ENCODE measurements at regions not wholly inside any gene's neighbourhood (a gene's known extent, or its start where the extent isn't known, plus 50 kb on each side); places are given as distances from the start of the nearest gene placed in this dataset.
"Not testable (repeated sequence)": the region's sequence is repeated elsewhere in the genome, so short reads cannot be mapped to it uniquely, and the experiment has no call there.

DNA sequence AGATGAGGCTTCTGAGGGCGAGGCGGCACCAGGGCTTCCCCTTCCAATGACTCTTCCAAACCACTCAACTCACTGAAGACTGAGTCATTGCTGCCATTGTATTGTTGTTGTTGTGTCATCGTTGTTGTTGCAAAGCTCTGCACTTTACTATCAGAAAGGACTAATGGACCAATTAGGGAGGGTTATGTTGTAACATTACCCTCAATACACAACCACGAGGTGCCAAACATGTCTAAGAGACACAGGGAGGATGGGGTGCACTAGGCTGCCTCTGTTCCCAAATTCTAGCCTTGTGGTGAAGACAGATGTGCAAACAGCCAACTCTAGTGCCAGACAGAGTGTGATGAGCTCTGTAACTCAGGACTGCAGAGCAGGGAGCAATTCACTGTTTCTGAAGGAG, 1075.2 kb downstream of the UQCRFS1 start:
- Mint-ChIP-seq H3K4me1 (no peaks in the 10 kb centered on the region), H3K36me3 (no peaks in the 10 kb centered on the region), H3K4me3 (no peak overlapping the region), H3K27me3 (ENCODE audit: low read depth in 3 of 3) (peaks cover 2 to 7% (median 2%) of the 10 kb centered on the region in 3 donors), H3K27ac (no peak overlapping the region), H3K9me3 (peaks cover 0 to 5% (median 1%) of the 10 kb centered on the region in 6 donors)
- no peak for DNase-seq

DNA sequence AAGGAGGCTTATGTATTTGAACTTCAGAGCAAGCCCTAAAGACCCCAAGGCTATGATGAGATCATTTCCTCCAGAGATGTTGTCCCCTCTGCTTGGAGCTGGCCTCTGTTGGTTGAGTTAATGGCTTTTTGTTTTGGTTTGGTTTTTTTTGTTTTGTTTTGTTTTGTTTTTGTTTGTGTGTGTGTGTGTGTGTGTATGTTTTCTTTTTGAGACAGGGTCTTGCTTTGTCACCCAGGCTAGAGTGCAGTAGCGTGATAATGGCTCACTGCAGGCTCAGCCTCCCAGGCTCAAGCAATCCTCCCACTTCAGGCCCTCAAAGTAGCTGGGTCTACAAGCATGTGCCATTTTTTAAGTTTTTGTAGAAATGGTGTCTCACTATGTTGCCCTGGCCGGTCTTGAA, 1076.2 kb downstream of the UQCRFS1 start:
- H3K4me1 Mint-ChIP-seq: no peaks in the 10 kb centered on the region
- DNase-seq: no peak
- no peak overlapping the region for H3K4me3 Mint-ChIP-seq
- H3K36me3 Mint-ChIP-seq: no peaks in the 10 kb centered on the region
- H3K27ac Mint-ChIP-seq: no peak overlapping the region
- H3K27me3 Mint-ChIP-seq (ENCODE audit: low read depth in 3 of 3): peaks cover 2 to 6% (median 4%) of the 10 kb centered on the region in 3 donors
- peaks cover 0 to 5% (median 1%) of the 10 kb centered on the region in 6 donors for H3K9me3 Mint-ChIP-seq

DNA sequence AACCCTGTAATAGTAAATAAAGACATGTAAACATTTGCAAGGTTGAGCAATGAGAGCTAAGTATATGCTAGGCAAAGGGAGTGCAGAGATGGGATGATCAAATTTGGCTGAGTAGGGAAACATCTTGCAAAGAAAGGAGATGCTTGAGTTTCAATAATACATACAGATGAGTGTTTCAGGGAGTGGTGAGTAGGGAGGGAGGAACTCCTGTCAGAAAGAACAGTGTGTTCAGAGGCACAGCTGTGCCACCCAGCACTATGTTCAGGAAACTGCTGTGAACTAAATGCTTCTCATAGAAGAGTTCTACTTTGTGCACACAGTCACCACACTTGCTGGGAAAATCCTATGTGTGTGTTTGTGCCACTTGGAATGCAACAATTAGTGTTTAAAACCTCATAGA, 1077.1 kb downstream of the UQCRFS1 start:
- H3K9me3 Mint-ChIP-seq: peaks cover 0 to 5% (median under 1%) of the 10 kb centered on the region in 6 donors
- no peak overlapping the region for H3K4me3 Mint-ChIP-seq
- H3K4me1 Mint-ChIP-seq: no peaks in the 10 kb centered on the region
- no peak for DNase-seq
- no peak overlapping the region for H3K27ac Mint-ChIP-seq
- H3K27me3 Mint-ChIP-seq (ENCODE audit: low read depth in 3 of 3): peaks cover 0 to 6% (median 4%) of the 10 kb centered on the region in 3 donors
- no peaks in the 10 kb centered on the region for H3K36me3 Mint-ChIP-seq

DNA sequence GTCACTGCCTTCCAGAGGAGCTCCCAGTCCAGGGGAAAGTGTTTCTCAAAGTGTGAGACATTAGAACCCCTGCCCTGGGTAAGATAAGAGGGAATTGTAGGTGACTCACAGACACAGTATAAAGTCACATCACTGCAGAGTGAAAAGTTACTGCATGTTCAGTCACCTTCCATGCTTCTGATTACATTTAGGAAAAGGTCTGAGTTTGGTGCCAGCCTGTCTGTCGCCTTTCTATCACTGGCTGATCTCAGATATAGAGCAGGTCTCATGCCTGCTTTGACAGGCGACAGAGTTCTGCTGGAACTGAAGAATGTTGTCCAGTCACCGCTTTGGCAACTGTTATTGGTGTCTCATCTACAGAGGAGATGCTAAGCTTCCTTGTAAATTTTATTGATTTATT, 1078.6 kb downstream of the UQCRFS1 start:
- no peak overlapping the region for H3K27ac Mint-ChIP-seq
- H3K27me3 Mint-ChIP-seq (ENCODE audit: low read depth in 3 of 3): peaks cover 0 to 4% (median 3%) of the 10 kb centered on the region in 3 donors
- H3K4me3 Mint-ChIP-seq: no peak overlapping the region
- no peaks in the 10 kb centered on the region for H3K36me3 Mint-ChIP-seq
- DNase-seq: no peak
- H3K9me3 Mint-ChIP-seq: peaks cover 0 to 5% (median under 1%) of the 10 kb centered on the region in 6 donors
- no peaks in the 10 kb centered on the region for H3K4me1 Mint-ChIP-seq

DNA sequence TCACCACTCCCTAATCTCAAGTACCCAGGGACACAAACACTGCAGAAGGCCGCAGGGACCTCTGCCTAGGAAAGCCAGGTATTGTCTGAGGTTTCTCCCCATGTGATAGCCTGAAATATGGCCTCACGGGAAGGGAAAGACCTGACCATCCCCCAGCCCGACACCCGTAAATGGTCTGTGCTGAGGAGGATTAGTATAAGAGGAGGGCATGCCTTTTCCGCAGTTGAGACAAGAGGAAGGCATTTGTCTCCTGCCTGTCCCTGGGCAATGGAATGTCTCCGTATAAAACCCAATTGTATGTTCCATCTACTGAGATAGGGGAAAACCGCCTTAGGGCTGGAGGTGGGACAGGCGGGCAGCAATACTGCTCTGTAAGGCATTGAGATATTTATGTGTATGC, 1082.1 kb downstream of the UQCRFS1 start:
- not testable (repeated sequence) for DNase-seq
- H3K9me3 Mint-ChIP-seq: peaks cover 0 to 12% (median under 1%) of the 10 kb centered on the region in 6 donors

DNA sequence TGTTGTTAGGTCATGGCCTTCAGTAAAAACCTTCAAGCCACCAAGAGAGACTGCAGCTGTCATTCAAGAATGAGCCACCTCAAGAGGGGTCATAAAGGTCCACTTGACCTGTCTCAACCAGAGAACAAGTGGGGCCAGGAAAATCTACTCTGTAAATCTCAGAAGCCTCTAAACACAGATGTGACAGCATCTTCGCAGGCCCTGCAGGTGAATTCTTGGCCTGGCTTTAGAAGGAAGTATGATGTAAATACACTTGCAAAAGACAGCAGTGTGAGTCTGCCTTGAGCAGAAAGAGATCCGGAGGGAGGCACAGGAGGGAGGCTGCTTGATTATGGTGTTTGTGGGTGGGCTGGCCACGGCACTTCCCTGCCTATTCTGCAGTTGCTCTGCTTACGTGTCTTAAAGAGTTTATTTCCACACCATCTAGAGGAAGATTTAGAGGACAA, 1082.9 kb downstream of the UQCRFS1 start:
- no peak overlapping the region for H3K27ac Mint-ChIP-seq
- peaks cover 0 to 4% (median 3%) of the 10 kb centered on the region in 3 donors for H3K27me3 Mint-ChIP-seq (ENCODE audit: low read depth in 3 of 3)
- no peaks in the 10 kb centered on the region for H3K4me1 Mint-ChIP-seq

More for the DNA sequence above, 1082.1 kb downstream of the UQCRFS1 start:
- not testable (repeated sequence) for H3K27ac Mint-ChIP-seq; H3K27me3 Mint-ChIP-seq (ENCODE audit: low read depth in 3 of 3); H3K4me1 Mint-ChIP-seq; H3K36me3 Mint-ChIP-seq; H3K4me3 Mint-ChIP-seq

DNA sequence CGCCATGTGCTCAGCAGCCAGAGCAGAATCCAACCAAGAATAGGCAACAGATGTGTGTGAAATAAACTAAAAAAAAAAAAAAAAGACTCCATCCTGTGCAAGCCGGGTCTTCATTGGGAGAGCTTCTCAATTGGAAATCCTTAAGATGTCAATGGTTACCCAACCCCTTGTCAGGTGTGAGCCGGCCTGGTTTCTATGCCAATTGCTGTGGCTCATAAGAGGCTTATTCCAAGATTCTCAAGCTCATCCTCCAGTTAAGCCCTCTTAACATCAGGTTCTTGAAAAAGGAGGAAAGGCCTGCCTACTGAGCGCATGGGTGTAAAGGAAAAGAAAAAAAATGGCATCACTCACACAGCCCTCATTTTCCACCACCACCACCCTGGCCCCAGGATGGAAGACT, 1084.6 kb downstream of the UQCRFS1 start:
- H3K4me1 Mint-ChIP-seq: no peaks in the 10 kb centered on the region
- DNase-seq: no peak
- no peak overlapping the region for H3K4me3 Mint-ChIP-seq
- H3K27me3 Mint-ChIP-seq (ENCODE audit: low read depth in 3 of 3): peaks cover 0 to 4% (median 0%) of the 10 kb centered on the region in 3 donors
- peaks cover 0 to 7% (median under 1%) of the 10 kb centered on the region in 6 donors for H3K9me3 Mint-ChIP-seq
- H3K27ac Mint-ChIP-seq: no peak overlapping the region
- H3K36me3 Mint-ChIP-seq: no peaks in the 10 kb centered on the region

More for the DNA sequence above, 1082.9 kb downstream of the UQCRFS1 start:
- Mint-ChIP-seq H3K4me3 (no peak overlapping the region), H3K9me3 (peaks cover 0 to 7% (median under 1%) of the 10 kb centered on the region in 6 donors), H3K36me3 (no peaks in the 10 kb centered on the region)
- DNase-seq: no peak

DNA sequence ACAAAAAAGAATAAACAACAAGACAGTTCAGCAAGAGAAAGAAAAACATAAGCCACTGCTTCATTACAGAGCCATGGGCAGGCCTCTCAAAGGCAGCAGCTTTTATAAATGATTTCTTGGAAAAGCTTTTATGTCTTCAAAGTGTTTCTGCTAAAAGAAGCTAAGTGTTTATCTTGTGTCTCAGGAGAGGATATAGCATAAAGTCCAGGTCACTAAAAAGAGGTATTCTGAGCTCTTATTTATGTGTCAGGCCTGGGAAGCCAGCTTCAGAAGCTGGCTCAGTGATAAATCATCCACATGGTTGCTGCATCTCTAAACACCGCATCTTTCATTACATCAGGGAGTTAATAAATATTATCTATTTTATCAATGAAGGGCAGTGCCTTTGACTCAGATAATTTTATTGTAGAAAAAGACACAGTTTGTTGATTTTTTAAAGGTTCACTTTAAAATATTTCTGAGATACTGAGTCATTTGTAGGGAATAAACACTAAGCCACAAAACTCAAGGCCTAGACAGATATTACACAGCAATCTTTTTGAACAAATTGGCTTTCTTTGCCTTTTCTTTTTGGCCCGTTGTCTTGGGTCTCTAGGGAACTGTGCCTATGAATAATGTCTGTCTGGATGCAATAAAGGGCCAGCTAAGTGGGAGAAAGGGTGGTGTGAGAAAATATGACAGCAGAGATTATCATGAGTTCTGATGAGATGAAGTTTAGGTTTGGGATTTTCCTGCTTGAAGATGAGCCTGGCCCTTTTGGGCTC, 1086.6 kb downstream of the UQCRFS1 start:
- Mint-ChIP-seq H3K4me1 (no peaks in the 10 kb centered on the region), H3K4me3 (no peak overlapping the region)

DNA sequence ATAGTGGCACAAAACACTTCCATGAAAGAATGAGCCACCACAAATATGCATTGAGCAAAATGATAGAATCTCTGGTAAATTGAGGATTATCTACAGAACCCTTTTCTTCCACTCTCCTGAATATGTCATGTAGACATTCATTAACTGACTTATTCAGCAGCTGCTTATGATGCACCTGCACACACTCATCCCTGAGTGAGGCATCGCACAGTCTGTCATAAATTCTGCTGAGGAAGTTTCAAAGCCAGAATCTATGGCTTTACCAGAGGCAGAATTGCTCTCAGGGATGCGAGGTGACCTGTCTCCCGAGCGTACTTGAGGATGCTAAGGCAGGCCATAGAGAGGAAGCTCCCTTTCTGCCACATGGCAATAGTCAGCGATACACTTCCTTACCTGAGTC, 1090.2 kb downstream of the UQCRFS1 start:
- H3K27me3 Mint-ChIP-seq (ENCODE audit: low read depth in 3 of 3): no peaks in the 10 kb centered on the region
- peaks cover 0 to 6% (median 0%) of the 10 kb centered on the region in 6 donors for H3K9me3 Mint-ChIP-seq
- H3K27ac Mint-ChIP-seq: no peak overlapping the region
- DNase-seq: no peak
- H3K36me3 Mint-ChIP-seq: no peaks in the 10 kb centered on the region
- H3K4me3 Mint-ChIP-seq: no peak overlapping the region
- H3K4me1 Mint-ChIP-seq: no peaks in the 10 kb centered on the region

More for the DNA sequence above, 1086.6 kb downstream of the UQCRFS1 start:
- Mint-ChIP-seq H3K9me3 (peaks cover 0 to 9% (median under 1%) of the 10 kb centered on the region in 6 donors), H3K27me3 (ENCODE audit: low read depth in 3 of 3) (no peaks in the 10 kb centered on the region), H3K36me3 (no peaks in the 10 kb centered on the region), H3K27ac (no peak overlapping the region)
- no peak for DNase-seq

DNA sequence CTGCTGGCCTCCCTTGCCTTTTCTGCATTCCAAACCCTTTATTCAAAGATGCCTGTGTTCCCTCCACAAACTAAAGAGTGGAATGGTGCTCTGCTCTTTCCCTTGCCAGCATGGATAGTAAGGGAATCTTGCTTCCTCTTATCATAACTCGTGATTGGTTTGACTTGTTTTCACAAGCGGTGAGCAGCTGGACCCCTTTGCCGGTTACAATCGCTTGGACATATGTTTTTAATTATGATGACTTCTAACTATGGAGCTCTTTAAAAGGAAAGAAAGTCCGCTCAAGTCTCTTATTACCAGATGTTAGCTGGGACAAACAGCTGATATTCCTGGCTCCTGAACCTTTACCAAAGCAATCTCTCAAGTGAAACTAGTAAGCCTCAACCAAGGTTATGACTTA, 1094.7 kb downstream of the UQCRFS1 start:
- H3K27me3 Mint-ChIP-seq (ENCODE audit: low read depth in 3 of 3): peaks cover 0 to 4% (median 0%) of the 10 kb centered on the region in 3 donors
- no peak for DNase-seq
- no peaks in the 10 kb centered on the region for H3K4me1 Mint-ChIP-seq
- H3K36me3 Mint-ChIP-seq: no peaks in the 10 kb centered on the region
- H3K9me3 Mint-ChIP-seq: peaks cover 0 to 9% (median 0%) of the 10 kb centered on the region in 6 donors
- no peak overlapping the region for H3K4me3 Mint-ChIP-seq
- no peak overlapping the region for H3K27ac Mint-ChIP-seq

DNA sequence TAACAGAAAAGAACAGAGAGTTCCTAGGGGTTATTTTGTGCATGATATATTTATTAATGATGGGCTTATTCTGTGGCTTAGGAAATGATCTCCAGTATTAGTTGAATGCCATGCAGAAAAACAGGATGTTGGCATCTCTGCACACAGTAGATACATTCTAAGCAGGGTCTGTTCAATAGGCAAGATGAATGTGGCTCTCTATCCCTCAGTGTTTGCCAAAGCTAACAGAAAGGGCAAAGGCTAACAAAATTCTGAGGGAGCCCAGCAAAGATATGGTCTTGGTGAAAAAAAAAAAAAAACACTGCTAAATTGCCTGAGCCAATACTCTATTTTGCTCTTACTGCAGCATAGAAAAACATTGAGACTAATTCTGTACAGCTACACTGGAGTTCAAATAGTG, 1095.8 kb downstream of the UQCRFS1 start:
- Mint-ChIP-seq H3K4me3 (no peak overlapping the region), H3K27me3 (ENCODE audit: low read depth in 3 of 3) (peaks cover 0 to 4% (median 0%) of the 10 kb centered on the region in 3 donors), H3K36me3 (no peaks in the 10 kb centered on the region), H3K27ac (no peak overlapping the region), H3K4me1 (no peaks in the 10 kb centered on the region), H3K9me3 (peaks cover 0 to 8% (median 0%) of the 10 kb centered on the region in 6 donors)
- DNase-seq: no peak

DNA sequence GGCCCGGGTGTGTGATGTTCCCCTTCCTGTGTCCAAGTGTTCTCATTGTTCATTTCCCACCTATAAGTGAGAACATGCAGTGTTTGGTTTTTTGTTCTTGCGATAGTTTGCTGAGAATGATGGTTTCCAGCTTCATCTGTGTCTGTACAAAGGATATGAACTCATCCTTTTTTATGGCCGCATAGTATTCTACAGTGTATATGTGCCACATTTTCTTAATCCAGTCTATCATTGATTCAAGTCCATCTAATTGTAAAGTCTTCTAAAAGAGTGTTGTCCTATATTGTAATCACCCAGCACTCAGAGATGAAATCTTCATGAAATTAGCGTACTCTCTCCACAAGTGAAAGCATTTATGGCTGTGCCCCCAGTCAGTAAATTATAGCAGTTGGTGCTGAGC, 1096.6 kb downstream of the UQCRFS1 start:
- not testable (repeated sequence) for H3K27me3 Mint-ChIP-seq (ENCODE audit: low read depth in 3 of 3); H3K27ac Mint-ChIP-seq; H3K4me3 Mint-ChIP-seq; H3K4me1 Mint-ChIP-seq; H3K36me3 Mint-ChIP-seq; DNase-seq; H3K9me3 Mint-ChIP-seq

DNA sequence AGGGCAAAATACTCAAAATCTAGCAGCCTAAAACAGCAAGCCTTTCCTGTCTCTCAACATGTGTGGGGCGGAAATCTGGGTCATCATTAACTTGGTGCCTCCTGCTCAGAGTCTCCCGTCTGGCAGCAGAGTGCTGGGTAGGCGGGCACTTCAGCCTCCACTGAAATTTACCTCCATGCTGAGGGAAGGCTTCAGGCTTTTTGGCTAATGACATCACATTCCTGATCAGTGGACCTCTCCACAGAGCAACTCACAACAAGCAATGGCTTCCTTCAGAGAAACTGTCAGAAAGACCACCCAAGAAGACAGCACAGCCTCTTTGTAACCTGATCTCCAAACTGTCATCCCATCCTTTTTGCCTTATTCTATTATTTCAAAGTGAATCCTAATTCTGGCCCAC, 1109.0 kb downstream of the UQCRFS1 start:
- no peaks in the 10 kb centered on the region for H3K4me1 Mint-ChIP-seq
- peaks cover 0 to 8% (median 0%) of the 10 kb centered on the region in 6 donors for H3K9me3 Mint-ChIP-seq
- H3K27ac Mint-ChIP-seq: no peak overlapping the region
- H3K4me3 Mint-ChIP-seq: no peak overlapping the region
- DNase-seq: no peak
- no peaks in the 10 kb centered on the region for H3K36me3 Mint-ChIP-seq
- peaks cover 0 to 4% (median 2%) of the 10 kb centered on the region in 3 donors for H3K27me3 Mint-ChIP-seq (ENCODE audit: low read depth in 3 of 3)

DNA sequence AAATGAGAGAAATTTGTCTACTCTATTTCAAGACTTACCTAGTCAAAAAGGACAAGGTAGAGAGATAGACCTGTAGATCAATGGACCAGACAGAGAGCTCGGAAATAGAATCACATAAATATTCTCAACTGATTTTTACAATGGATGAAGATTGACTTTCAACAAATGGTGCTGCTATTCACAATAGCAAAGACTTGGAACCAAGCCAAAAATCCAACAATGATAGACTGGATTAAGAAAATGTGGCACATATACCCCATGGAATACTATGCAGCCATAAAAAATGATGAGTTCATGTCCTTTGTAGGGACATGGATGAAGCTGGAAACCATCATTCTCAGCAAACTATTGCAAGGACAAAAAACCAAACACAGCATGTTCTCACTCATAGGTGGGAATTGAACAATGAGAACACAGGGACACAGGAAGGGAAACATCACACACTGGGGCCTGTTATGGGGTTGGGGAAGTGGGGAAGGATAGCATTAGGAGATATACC, 1128.2 kb downstream of the UQCRFS1 start:
- H3K4me1 Mint-ChIP-seq; H3K4me3 Mint-ChIP-seq; H3K27me3 Mint-ChIP-seq (ENCODE audit: low read depth in 3 of 3); H3K36me3 Mint-ChIP-seq; H3K27ac Mint-ChIP-seq; DNase-seq: not testable (repeated sequence)
- peaks cover 0 to 13% (median 6%) of the 10 kb centered on the region in 6 donors for H3K9me3 Mint-ChIP-seq

All from immature natural killer cell (primary cell).